ENCODE measurements at regions not wholly inside any gene's neighbourhood (a gene's known extent, or its start where the extent isn't known, plus 50 kb on each side); places are given as distances from the start of the nearest gene placed in this dataset.

- Histone ChIP-seq H2BK12ac (ENCODE audit: low read depth, low read length) (no peak overlapping the region), H2BK120ac (replicated peaks; ENCODE audit: low read depth, low read length) (no peak overlapping the region), H3K18ac (ENCODE audit: extremely low read depth, low read length) (no peak overlapping the region), H3K4me2 (ENCODE audit: insufficient read depth in 1 of 2, low read depth in 2 of 2, low read length in 2 of 2) (no peak overlapping the region), H3K4me3 (ENCODE audit: extremely low read depth in 1 of 4, insufficient read depth in 2 of 4, low read depth in 3 of 4, low read length in 4 of 4) (no peak overlapping the region), H3K27ac (ENCODE audit: low read depth, low read length) (no peak overlapping the region), H4K8ac (ENCODE audit: extremely low read depth, insufficient read depth, low read length) (no peak overlapping the region), H3K4me1 (replicated peaks in 1 of 4; ENCODE audit: control insufficient read depth in 3 of 4, insufficient read depth in 4 of 4, low read length in 3 of 4) (no peaks in the 10 kb centered on the region), H2BK15ac (ENCODE audit: low read length) (no peak overlapping the region), H3K23ac (ENCODE audit: insufficient read length) (no peak overlapping the region), H4K91ac (replicated peaks; ENCODE audit: insufficient read length, low read length) (no peak overlapping the region), H3K9me3 (ENCODE audit: insufficient read depth in 2 of 2, low read depth in 1 of 2, low read length in 1 of 2) (peaks cover 3 to 6% of the 10 kb centered on the region in 2 experiments; a peak in 2 of 4 replicates), H2AK5ac (ENCODE audit: low read depth, low read length) (no peak overlapping the region), H4K5ac (ENCODE audit: insufficient read length, low read depth, low read length) (no peak overlapping the region), H3K23me2 (ENCODE audit: low read depth, low read length) (no peaks in the 10 kb centered on the region), H3K79me1 (ENCODE audit: low read depth, low read length) (no peaks in the 10 kb centered on the region; the same call in 1 of the 2 replicates), H3K36me3 (ENCODE audit: control insufficient read depth in 2 of 4, insufficient read depth in 4 of 4, low read length in 3 of 4) (0 out of 8 replicates have a peak, but pooled peaks cover 0 to 5% (median 0%) of the 10 kb centered on the region in 4 experiments), H2BK20ac (ENCODE audit: low read length) (no peak overlapping the region), H2BK5ac (ENCODE audit: low read depth, low read length) (no peak overlapping the region), H3K79me2 (ENCODE audit: control insufficient read depth in 1 of 2, insufficient read depth in 2 of 2, low read length in 2 of 2) (no peaks in the 10 kb centered on the region), H4K20me1 (replicated peaks in 1 of 2; ENCODE audit: control insufficient read depth in 1 of 2, insufficient read depth in 2 of 2, low read length in 2 of 2) (no peaks in the 10 kb centered on the region), H3K56ac (replicated peaks; ENCODE audit: insufficient read length, low read depth, low read length) (no peak overlapping the region), H3K27me3 (replicated peaks in 1 of 4; ENCODE audit: control insufficient read depth in 3 of 4, extremely low read depth in 1 of 4, insufficient read depth in 3 of 4, low read length in 3 of 4) (no peaks in the 10 kb centered on the region), H3K14ac (ENCODE audit: insufficient read length) (no peak overlapping the region), H3K9ac (replicated peaks in 1 of 4; ENCODE audit: extremely low read depth in 1 of 4, low read depth in 3 of 4, low read length in 3 of 4) (no peak overlapping the region), H3K4ac (replicated peaks; ENCODE audit: insufficient read length, low read depth, low read length) (no peak overlapping the region), H2AFZ (ENCODE audit: low read length) (no peak overlapping the region)
- CTCF ChIA-PET (ENCODE audit: partially characterized antibody): interaction anchor here (0.8 to 0.9 kb wide), 2 partner anchors 11 to 28 kb away, joined by 3 read pairs; no protein-coding TSS in a partner anchor
- POLR2A ChIA-PET (ENCODE audit: partially characterized antibody): no interaction called here
- DNase-seq (ENCODE audit: low read depth in 1 of 2, low spot score in 2 of 2): no peak
- no peak for TF ChIP-seq E2F6 (IDR thresholded peaks at IDR 0.05)
- TF ChIP-seq MAX (IDR thresholded peaks at IDR 0.05): no peak
- no peak for TF ChIP-seq SIRT6 (IDR thresholded peaks at IDR 0.05; ENCODE audit: low read length)
- no peak for TF ChIP-seq RXRA (IDR thresholded peaks at IDR 0.05; ENCODE audit: insufficient read depth, low read depth, low read length)
- no peak for TF ChIP-seq NANOG (IDR thresholded peaks at IDR 0.05; ENCODE audit: insufficient read depth, low read depth, low read length, poor library complexity, severe bottlenecking)
- no peak for TF ChIP-seq EZH2 (IDR thresholded peaks at IDR 0.05; ENCODE audit: low read depth, low read length, severe bottlenecking)
- TF ChIP-seq CHD1 (IDR thresholded peaks at IDR 0.05; ENCODE audit: low read depth, low read length): no peak
- TF ChIP-seq SP2 (IDR thresholded peaks at IDR 0.05; ENCODE audit: low read length): no peak
- no peak for TF ChIP-seq GABPA (IDR thresholded peaks at IDR 0.05; ENCODE audit: borderline replicate concordance, insufficient read depth, low read length)
- TF ChIP-seq POLR2A (IDR thresholded peaks at IDR 0.05; ENCODE audit: control extremely low read depth in 1 of 2, low read depth in 2 of 2, low read length in 2 of 2): no peak
- TF ChIP-seq JUND (IDR thresholded peaks at IDR 0.05; ENCODE audit: low read length): no peak
- no peak for TF ChIP-seq SP1 (IDR thresholded peaks at IDR 0.05; ENCODE audit: low read depth, low read length)
- no peak for TF ChIP-seq ZNF274 (IDR thresholded peaks at IDR 0.05; ENCODE audit: borderline replicate concordance, extremely low read depth, low read length)
- TF ChIP-seq SP4 (IDR thresholded peaks at IDR 0.05; ENCODE audit: low read length): no peak
- no peak for TF ChIP-seq ASH2L (IDR thresholded peaks at IDR 0.05; ENCODE audit: low read length)
- FAIRE-seq: no peak
These were observed 224.2 kb downstream of the SIPA1L2 start for GRCh38 chr1:232405781-232406180.

Data from H1 (cell line).